ENCODE measurements at regions not wholly inside any gene's neighbourhood (a gene's known extent, or its start where the extent isn't known, plus 50 kb on each side); places are given as distances from the start of the nearest gene placed in this dataset.

- H3K36me3 ChIP-seq (ENCODE audit: insufficient read depth, low read length), result no peaks in the 10 kb centered on the region
- H3K9me3 ChIP-seq (ENCODE audit: low read length), result no peaks in the 10 kb centered on the region
- no peaks in the 10 kb centered on the region for H3K9me2 ChIP-seq (ENCODE audit: low read depth, low read length)
- H3K27ac ChIP-seq (ENCODE audit: low read depth, low read length, poor library complexity, severe bottlenecking), result no peak overlapping the region
- H3K4me3 ChIP-seq (ENCODE audit: low read depth, low read length, poor library complexity, severe bottlenecking), result no peak overlapping the region
- no peak overlapping the region for H3K9ac ChIP-seq (ENCODE audit: low read length)
- no peak for TF ChIP-seq CTCF (IDR thresholded peaks at IDR 0.05; ENCODE audit: low read length)
- no peak for TF ChIP-seq EZH2 (IDR thresholded peaks at IDR 0.05; ENCODE audit: borderline replicate concordance, low read length)
- H3K27me3 ChIP-seq (ENCODE audit: insufficient read depth, low read length), result no peaks in the 10 kb centered on the region
- no peaks in the 10 kb centered on the region for H3K79me2 ChIP-seq (ENCODE audit: insufficient read depth, low read length)
- no peak overlapping the region for H2AFZ ChIP-seq (ENCODE audit: low read length)
- no peaks in the 10 kb centered on the region for H4K20me1 ChIP-seq (ENCODE audit: insufficient read depth, low read length)
- no peaks in the 10 kb centered on the region for H3K4me1 ChIP-seq (ENCODE audit: insufficient read depth, low read length, severe bottlenecking)
- no peak overlapping the region for H3K4me2 ChIP-seq (ENCODE audit: low read length)
- no peaks in the 10 kb centered on the region for H3F3A ChIP-seq (ENCODE audit: insufficient read depth, low read length)
Measured at GRCh38 chr9:86764671-86765343, 182.5 kb downstream of the GAS1 start.

- no peaks in the 10 kb centered on the region for H4K20me1 ChIP-seq (ENCODE audit: insufficient read depth, low read length)
- H3K27me3 ChIP-seq (ENCODE audit: insufficient read depth, low read length), result no peaks in the 10 kb centered on the region
- no peak for TF ChIP-seq EZH2 (IDR thresholded peaks at IDR 0.05; ENCODE audit: borderline replicate concordance, low read length)
- TF ChIP-seq CTCF (IDR thresholded peaks at IDR 0.05; ENCODE audit: low read length), result no peak
- no peak overlapping the region for H3K27ac ChIP-seq (ENCODE audit: low read depth, low read length, poor library complexity, severe bottlenecking)
- no peak overlapping the region for H3K4me3 ChIP-seq (ENCODE audit: low read depth, low read length, poor library complexity, severe bottlenecking)
- H3F3A ChIP-seq (ENCODE audit: insufficient read depth, low read length), result no peaks in the 10 kb centered on the region
- no peak overlapping the region for H2AFZ ChIP-seq (ENCODE audit: low read length)
- H3K4me2 ChIP-seq (ENCODE audit: low read length), result no peak overlapping the region
- H3K79me2 ChIP-seq (ENCODE audit: insufficient read depth, low read length), result no peaks in the 10 kb centered on the region
- no peaks in the 10 kb centered on the region for H3K9me3 ChIP-seq (ENCODE audit: low read length)
- H3K36me3 ChIP-seq (ENCODE audit: insufficient read depth, low read length), result no peaks in the 10 kb centered on the region
- no peak overlapping the region for H3K9ac ChIP-seq (ENCODE audit: low read length)
- no peaks in the 10 kb centered on the region for H3K4me1 ChIP-seq (ENCODE audit: insufficient read depth, low read length, severe bottlenecking)
- H3K9me2 ChIP-seq (ENCODE audit: low read depth, low read length), result no peaks in the 10 kb centered on the region
Measured at GRCh38 chr9:86764221-86764624, 183.1 kb downstream of the GAS1 start.

- H3K4me3 ChIP-seq (ENCODE audit: low read depth, low read length, poor library complexity, severe bottlenecking), result no peak overlapping the region
- H3K9me3 ChIP-seq (ENCODE audit: low read length), result no peaks in the 10 kb centered on the region
- H3K27me3 ChIP-seq (ENCODE audit: insufficient read depth, low read length), result no peaks in the 10 kb centered on the region
- TF ChIP-seq EZH2 (IDR thresholded peaks at IDR 0.05; ENCODE audit: borderline replicate concordance, low read length), result no peak
- no peak for TF ChIP-seq CTCF (IDR thresholded peaks at IDR 0.05; ENCODE audit: low read length)
- no peak overlapping the region for H3K9ac ChIP-seq (ENCODE audit: low read length)
- no peaks in the 10 kb centered on the region for H3F3A ChIP-seq (ENCODE audit: insufficient read depth, low read length)
- no peak overlapping the region for H3K27ac ChIP-seq (ENCODE audit: low read depth, low read length, poor library complexity, severe bottlenecking)
- no peaks in the 10 kb centered on the region for H3K79me2 ChIP-seq (ENCODE audit: insufficient read depth, low read length)
- no peaks in the 10 kb centered on the region for H4K20me1 ChIP-seq (ENCODE audit: insufficient read depth, low read length)
- H3K4me1 ChIP-seq (ENCODE audit: insufficient read depth, low read length, severe bottlenecking), result no peaks in the 10 kb centered on the region
- no peaks in the 10 kb centered on the region for H3K36me3 ChIP-seq (ENCODE audit: insufficient read depth, low read length)
- no peaks in the 10 kb centered on the region for H3K9me2 ChIP-seq (ENCODE audit: low read depth, low read length)
- no peak overlapping the region for H3K4me2 ChIP-seq (ENCODE audit: low read length)
- H2AFZ ChIP-seq (ENCODE audit: low read length), result no peak overlapping the region
Measured at GRCh38 chr9:86763791-86764190, 183.5 kb downstream of the GAS1 start.

Data from OCI-LY1 (cell line).